ENCODE measurements at regions not wholly inside any gene's neighbourhood (a gene's known extent, or its start where the extent isn't known, plus 50 kb on each side); places are given as distances from the start of the nearest gene placed in this dataset.

DNA sequence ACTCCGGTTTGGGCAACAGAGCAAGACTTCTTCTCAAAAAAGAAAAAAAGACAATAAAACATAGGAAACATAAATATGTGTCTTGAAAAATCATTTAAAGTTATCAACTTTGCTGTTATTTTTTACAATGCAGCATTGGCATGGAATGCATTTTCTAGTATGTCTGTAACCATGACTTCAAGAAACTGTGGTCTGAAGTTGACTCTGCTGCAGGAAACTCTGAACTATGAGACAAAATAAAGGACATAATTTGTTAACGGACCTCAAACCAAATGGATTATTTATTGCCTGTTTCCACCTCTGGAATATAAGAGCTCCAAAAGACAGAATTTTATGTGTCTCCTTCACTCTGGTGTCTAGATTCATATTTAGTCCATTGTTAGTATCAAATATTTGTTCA lies 79.1 kb downstream of the TRIB2 start:
- no peak for DNase-seq (ENCODE audit: low spot score)

DNA sequence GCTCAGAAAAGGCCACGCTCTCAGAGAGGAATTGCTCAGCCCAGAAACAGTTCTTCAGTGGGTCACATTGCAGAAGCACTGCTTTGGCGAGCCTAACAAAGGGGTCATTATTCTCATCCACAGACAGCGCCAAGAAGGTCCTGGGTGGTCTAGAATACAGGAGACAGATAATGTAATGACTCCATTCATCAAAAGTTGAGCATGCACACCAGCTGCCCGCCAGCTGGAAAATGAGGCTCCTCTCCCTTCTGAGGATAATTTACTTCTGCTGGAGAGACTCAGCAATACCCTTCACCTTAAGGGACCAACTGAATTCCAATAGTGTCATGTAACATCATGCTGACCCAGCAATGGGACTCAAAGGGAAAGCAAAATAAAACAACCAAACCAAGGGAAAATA lies 79.9 kb downstream of the TRIB2 start:
- DNase-seq (ENCODE audit: low spot score), result peak; percentile 30

DNA sequence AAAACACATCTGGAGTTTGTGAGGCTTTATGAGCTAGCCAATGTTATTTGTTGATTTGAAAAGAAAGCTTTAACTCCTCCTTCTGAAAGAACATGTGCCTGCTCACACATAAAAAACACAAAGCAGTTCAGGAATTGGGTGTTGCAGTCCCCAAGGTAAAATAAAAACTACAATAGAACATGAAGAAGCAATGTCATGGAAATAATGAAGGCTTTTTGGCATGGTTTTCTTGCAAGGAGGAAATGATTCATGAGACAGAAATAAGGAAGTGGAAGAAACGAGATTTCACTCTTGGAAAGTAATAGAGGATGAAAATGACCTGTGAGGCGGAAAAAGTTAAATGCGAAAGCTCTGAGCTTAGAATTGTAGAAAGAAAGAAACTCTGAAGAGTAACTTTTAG lies 81.1 kb downstream of the TRIB2 start:
- no peak for DNase-seq (ENCODE audit: low spot score)

- DNase-seq (ENCODE audit: low spot score), result no peak
Observed at GRCh38 chr2:12803607-12804006, 86.9 kb downstream of the TRIB2 start.

GRCh38 chr2:12804091-12804856 lies 87.5 kb downstream of the TRIB2 start:
- no peak for DNase-seq (ENCODE audit: low spot score)

DNA sequence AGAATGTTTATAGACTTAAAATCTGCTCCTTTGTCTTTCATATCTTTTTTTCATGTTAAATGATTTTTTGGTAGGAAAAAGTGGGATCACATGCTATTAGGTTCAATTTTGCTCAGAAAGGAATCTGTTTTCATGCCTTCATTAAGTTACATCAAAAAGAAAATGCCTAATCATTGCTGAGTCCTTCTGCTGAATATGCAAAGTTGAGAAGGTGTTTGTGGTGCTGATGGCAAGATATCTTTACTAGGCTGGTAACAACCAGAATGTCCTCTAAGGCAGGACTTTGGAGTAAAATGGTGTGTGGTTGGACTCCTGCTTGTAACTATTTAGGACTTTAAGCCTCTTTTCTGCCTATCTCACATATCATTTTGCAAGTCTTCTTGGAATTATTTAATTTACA lies 88.3 kb downstream of the TRIB2 start:
- DNase-seq (ENCODE audit: low spot score), result no peak

DNA sequence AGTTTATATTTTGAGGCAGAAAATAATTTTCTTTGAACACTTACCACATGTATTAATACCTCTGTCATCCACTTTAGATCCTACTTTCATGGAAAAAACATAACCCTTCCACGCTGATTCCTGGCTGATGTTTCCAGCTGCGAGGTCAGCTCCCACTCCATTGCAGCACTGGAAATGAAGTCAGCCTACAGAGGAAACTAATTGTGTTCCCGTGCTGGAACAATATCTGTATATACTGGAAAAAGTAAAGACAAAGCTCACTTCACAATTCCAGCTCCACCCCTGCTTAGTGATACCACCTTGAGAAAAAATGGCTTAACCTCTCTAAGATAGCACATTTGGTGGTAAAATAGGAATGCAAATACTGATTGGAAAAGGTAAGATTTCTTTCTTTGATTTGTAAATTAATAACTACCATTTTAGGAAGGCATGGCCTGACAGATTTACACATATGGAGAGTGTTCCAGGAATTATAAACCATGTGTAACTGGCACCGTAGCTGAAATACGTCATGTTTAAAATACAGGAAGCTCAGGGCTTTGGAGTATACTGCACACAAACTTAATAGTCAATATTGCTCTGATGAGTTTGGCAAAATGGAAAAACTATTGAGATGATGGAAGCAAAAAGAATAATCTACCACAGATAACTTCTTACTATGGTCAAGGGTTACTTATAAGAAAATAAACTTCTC lies 90.0 kb downstream of the TRIB2 start:
- no peak for DNase-seq (ENCODE audit: low spot score)

DNA sequence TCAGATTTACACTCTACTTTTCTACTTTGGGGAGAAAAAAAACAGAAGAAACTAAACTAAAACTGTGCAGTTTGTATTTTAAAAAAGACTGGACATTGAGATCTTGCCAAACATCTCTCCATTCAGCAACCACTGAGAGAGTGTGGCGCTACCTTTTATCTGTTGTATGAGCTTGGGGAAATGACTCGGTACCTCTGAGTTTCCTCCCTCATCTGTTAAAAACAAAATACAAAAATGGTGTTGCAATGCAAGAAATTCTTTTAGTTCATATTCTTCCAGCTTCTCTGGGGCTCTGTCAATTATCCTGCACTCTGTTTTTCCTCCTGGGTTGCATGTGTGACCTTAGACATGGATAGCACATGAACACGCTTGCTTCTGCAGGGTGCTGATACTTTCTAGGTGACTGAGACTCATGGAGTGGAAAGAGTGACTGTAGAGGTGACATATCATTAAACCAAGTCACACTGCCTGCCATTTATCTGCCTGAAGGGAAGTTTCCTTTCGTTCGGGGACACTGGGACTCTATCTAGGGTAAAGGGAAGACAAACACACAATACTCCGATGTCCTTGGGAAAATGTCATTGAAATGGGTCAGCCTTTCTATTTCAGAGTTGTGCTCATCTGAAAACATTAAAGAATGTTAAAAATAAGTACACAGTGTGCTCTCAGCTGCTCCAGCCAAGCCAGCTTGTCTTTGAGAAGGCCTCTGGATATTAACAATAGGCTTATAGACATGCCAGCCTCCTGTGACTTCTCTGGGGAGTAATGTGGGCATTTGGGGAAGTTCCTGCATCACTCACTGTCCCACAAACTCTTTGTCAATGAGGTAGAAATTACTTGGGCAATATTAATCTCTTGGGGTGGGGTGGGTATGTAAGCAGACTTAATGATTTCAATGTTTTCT lies 91.4 kb downstream of the TRIB2 start:
- peak; percentile 9 for DNase-seq (ENCODE audit: low spot score)

- DNase-seq (ENCODE audit: low spot score), result no peak
Observed at GRCh38 chr2:12809526-12809925, 92.8 kb downstream of the TRIB2 start.

GRCh38 chr2:12811916-12812315 lies 95.2 kb downstream of the TRIB2 start:
- DNase-seq (ENCODE audit: low spot score), result no peak

DNA sequence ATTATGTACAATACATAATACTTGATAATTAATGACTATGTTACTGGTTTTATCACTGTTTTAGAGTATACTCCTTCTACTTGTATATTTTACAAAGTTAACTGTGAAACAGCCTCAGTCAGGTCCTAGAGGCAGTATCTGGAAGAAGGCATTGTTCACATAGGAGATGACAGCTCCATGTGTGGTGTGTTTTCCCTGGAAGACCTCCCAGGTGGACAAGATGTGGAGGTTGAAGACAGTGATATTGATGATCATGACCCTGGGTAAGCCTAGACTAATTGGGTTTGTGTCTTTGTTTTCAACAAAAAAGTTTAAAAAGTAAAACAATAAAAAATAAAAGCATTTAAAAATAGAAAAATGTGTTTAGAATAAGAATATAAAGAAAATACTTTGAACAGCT lies 96.4 kb downstream of the TRIB2 start:
- DNase-seq (ENCODE audit: low spot score), result no peak

DNA sequence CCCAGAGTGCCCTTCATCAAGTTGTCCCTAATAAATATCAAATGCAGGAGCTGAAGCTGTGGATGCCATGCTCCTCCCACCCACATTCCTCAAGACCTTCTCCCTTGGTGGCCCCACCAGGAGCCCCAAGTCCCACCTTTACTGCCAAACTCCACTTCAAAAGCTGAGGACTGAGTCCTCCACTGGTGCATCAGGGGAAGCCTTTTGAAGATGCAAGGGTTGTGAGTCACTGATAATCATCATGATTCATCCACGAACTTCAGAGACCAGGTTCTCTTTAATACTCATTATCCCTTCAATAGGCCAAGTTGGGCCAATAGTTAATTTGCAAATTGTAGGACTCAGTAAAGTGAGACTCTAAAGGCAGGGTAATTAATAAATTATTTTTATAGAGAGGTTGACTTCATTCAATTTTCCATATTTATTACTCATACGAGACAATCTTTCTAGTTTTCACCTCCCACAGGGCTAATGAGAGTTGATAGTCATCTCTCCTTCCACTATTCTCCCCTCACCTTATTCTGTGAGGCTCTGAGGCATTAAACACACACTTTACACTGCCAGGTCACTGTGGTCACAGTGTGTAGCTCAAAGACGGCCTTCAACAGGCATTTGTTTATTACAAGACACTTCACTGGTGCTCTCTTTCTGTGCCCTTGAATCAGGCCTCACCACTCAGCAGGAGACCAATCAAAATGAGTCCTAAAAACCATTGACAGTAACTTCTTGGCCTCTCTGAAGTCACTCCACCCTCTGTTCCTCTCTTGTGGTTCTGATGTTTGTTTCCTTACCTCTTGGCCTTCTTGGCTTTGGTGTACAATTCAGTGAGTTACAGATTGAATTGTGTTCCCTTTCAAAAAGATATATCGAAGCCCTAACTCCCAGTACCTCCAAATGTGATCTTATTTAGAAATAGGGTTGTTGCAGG lies 99.9 kb downstream of the TRIB2 start:
- no peak for DNase-seq (ENCODE audit: low spot score)

DNA sequence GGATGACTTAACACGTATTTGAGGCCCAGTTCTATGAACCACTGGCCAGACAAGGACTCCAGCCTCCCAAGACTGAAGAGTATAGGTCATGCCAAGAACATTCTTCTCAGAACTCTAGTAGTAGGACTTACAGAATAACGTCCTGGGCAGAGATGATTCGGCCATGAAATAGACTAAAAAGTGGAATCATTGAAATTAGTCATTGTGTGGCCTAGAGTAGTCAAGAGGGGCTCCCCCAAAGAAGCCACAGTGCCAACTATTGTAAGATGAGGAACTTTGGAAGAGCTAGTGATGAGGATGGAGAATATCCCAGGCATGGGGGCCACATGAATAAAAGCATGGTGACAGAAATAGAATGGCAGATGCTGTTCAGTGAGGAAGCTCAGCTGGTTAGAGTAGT lies 101.1 kb downstream of the TRIB2 start:
- no peak for DNase-seq (ENCODE audit: low spot score)

GRCh38 chr2:12818416-12819102 lies 101.8 kb downstream of the TRIB2 start:
- no peak for DNase-seq (ENCODE audit: low spot score)

DNA sequence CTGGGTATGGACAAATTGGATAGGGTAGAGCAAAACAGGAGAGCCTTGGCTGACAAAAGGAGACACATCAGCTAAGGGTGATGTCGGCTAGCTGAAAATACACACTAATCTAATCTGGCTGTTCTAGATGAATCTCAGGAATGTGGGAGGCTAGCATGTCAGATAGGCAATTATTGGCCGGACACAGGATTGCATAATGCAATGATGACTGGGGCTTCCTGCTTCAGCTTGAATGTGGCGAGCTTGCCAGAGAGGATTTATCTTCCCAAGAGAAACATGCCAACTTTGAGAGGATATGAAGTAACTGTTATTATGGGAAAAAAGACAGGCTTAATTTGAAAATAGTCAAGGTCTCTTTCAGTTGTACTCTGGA lies 102.4 kb downstream of the TRIB2 start:
- no peak for DNase-seq (ENCODE audit: low spot score)

GRCh38 chr2:12819721-12820120 lies 103.0 kb downstream of the TRIB2 start:
- no peak for DNase-seq (ENCODE audit: low spot score)

DNA sequence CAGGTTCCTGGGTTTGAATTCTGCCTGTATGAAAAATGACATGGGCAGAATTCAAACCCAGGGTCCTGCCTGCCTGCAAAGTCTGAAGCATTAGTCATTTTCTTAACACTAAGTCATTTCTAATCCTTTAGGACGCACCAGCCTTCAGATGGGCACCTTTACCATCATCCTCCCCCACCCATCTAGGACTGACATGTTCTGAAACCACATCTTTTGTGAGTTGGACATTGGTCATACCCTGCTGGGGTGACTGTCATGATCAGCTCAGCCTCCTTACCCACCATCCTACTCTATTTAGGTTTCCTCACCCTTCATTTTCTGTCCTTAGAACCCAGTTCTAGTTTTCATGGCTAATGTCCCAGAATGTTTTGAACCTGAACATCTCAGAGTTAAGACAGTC lies 104.9 kb downstream of the TRIB2 start:
- DNase-seq (ENCODE audit: low spot score), result no peak

DNA sequence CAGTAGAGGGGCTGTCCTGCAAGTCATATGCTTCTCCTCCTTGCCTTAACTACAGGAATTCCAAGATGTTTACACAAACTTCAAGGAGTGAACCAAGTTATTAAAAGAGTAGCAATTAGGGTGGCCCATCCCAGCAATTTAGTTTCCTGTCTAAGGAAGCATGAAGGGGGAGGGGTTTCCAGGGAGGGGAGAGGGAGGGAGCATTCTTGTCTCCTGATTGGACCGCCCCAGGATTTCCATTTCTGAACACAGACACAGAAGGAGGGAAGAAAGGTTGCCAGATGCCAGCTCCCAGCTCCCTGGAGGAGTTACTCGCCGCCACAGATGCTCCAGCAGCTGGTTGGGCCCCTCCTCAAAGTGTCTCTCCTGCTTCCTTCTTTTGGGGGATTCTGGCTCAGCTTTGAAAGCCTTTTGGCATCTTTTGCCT lies 107.6 kb downstream of the TRIB2 start:
- DNase-seq (ENCODE audit: low spot score), result no peak

DNA sequence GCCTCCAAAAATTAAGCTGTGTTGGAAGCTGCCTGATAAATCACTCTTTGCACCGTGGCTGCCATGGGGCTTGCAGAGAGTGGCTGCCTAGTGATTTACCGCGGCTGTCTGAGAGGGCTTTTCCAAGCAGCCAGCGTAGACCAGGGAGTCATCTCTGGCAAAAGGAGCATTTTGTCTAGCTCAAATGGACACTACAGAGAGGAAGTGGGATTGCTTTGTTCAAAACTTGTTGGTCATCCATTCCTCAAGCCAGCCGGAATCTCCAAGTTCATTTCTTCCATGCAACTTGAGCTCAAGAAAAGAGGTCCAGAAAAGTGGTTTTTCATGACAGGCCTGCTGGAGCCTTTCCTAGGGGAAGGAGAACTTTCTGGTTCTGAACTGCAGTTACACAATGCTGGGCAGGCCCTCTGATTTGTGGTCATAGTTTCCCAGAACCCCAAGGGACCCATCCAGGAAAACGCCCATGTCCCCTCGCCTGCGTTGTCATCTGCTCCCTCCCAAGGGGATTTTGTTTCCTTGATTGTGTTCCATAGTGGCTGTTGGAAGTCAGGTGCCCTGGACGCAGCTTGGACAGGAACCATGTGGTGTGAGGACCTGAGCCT lies 108.1 kb downstream of the TRIB2 start:
- no peak for DNase-seq (ENCODE audit: low spot score)

- DNase-seq (ENCODE audit: low spot score), result no peak
Observed at GRCh38 chr2:12826781-12827180, 110.0 kb downstream of the TRIB2 start.

DNA sequence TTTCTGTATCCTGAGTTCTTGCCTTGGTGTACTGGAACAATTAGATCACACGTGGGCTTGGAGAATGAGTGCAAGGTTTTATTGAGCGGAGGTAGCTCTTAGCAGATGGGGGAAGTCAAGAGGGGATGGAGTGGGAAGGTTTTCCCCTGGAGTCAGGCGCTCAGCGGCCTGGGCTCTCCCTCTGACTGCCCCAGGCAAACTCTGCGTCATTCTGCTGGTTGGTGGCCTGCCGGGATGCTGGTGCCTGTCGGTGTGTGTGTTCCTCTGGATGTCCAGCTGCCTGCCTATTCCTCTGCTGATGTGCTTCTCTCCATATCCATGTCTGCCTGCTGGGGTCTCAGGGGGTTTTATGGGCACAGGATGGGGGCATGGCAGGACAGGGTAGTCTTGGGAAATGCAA lies 111.0 kb downstream of the TRIB2 start:
- DNase-seq (ENCODE audit: low spot score), result no peak

Data from cerebellar cortex (tissue), 1 donor.